HepG2 (cell line): ENCODE measurements at regions not wholly inside any gene's neighbourhood (a gene's known extent, or its start where the extent isn't known, plus 50 kb on each side); places are given as distances from the start of the nearest gene placed in this dataset.

ENCODE experiments used
- ATAC-seq: fragments of 200-7000 bp; cut with Tn5 transposase; 3 replicates; pipeline ENCODE4 v1.9.1; 2020; ENCODE audit warnings: mild to moderate bottlenecking, moderate library complexity
- BruUV-seq: library from RNA; stranded (reverse); fragments of 400-500 nt; replicated peaks from 2 replicates; lab custom pipeline; 2021; lab: Mats Ljungman, UMichigan
- CTCF ChIA-PET: fragments of 300-600 bp; formaldehyde crosslinking; extraction: SDS; loops from one replicate; lab custom pipeline; 2021; ENCODE audit warnings: low total read pairs, inconsistent platforms, low intra/inter-chr PET ratio; lab: Yijun Ruan, JAX
- POLR2A ChIA-PET: fragments of 350-600 bp; sonication (Branson Sonifier 250); formaldehyde crosslinking; loops from one replicate; lab custom pipeline; 2020; ENCODE audit warnings: antibody characterized with exemption, inconsistent platforms; lab: Yijun Ruan, JAX
- DNase-seq: peaks from one replicate; pipeline ENCODE4 v3.0.0-alpha.2; 2015; ENCODE audit warnings: low spot score
- FAIRE-seq: peaks from 3 replicates; lab custom pipeline; 2011; peaks lifted over from hg19 to GRCh38; lab: Jason Lieb, UNC
- H2AFZ ChIP-seq: one replicate; pipeline ENCODE4 v1.6.1; 2011; ENCODE audit warnings: low read length, inconsistent platforms
- H3K27ac ChIP-seq: fragments of 300-600 bp; 3 replicates; pipeline ENCODE4 v1.8.0; 2011; ENCODE audit warnings: mixed run types, mild to moderate bottlenecking, mixed read lengths, low read length, inconsistent platforms; ENCODE audit not compliant: insufficient read depth; ENCODE audit errors: extremely low read length
- H3K27me3 ChIP-seq, 2 experiments: fragments of 200-600 bp in 1 of 2; 2 replicates in 1 of 2; 3 replicates in 1 of 2; pipeline versions ENCODE4 v1.6.0 to v1.8.0; 2011; ENCODE audit warnings: low read length in 2 of 2, mild to moderate bottlenecking in 2 of 2, moderate library complexity in 2 of 2, inconsistent platforms in 1 of 2; ENCODE audit not compliant: insufficient read depth in 2 of 2, control insufficient read depth in 1 of 2
- H3K36me3 ChIP-seq, 2 experiments: fragments of 200-600 bp in 1 of 2; replicated peaks in 1 of 2; 2 replicates in 1 of 2; 3 replicates in 1 of 2; pipeline versions ENCODE4 v1.5.1 to v1.8.0; 2011; ENCODE audit warnings: low read length in 2 of 2, inconsistent platforms in 1 of 2; ENCODE audit not compliant: insufficient read depth in 2 of 2, control insufficient read depth in 1 of 2
- H3K4me1 ChIP-seq: 2 replicates; pipeline ENCODE4 v1.5.1; 2012; ENCODE audit warnings: low read length, inconsistent platforms; ENCODE audit not compliant: insufficient read depth
- H3K4me2 ChIP-seq: 2 replicates; pipeline ENCODE4 v1.6.0; 2011; ENCODE audit warnings: low read depth, low read length, inconsistent platforms
- H3K4me3 ChIP-seq, 3 experiments: fragments of 200-600 bp in 1 of 3; sonication (generic), shearing (Covaris generic) in 1 of 3; replicated peaks in 1 of 3; 2 replicates each; pipeline ENCODE4 v1.5.1; 2011 to 2016; ENCODE audit warnings: low read length in 3 of 3, inconsistent platforms in 2 of 3, low read depth in 2 of 3, mild to moderate bottlenecking in 2 of 3, control low read depth in 1 of 3, mixed read lengths in 1 of 3; ENCODE audit not compliant: insufficient read depth in 1 of 3
- H3K79me2 ChIP-seq: one replicate; pipeline ENCODE4 v1.6.1; 2011; ENCODE audit warnings: low read length, inconsistent platforms; ENCODE audit not compliant: insufficient read depth
- H3K9ac ChIP-seq: 2 replicates; pipeline ENCODE4 v1.6.0; 2011; ENCODE audit warnings: mild to moderate bottlenecking, low read depth, low read length, inconsistent platforms; ENCODE audit not compliant: insufficient read depth
- H3K9me3 ChIP-seq: 2 replicates; pipeline ENCODE4 v1.5.1; 2012; ENCODE audit warnings: mild to moderate bottlenecking, low read length
- H4K20me1 ChIP-seq: 2 replicates; pipeline ENCODE4 v1.6.0; 2011; ENCODE audit warnings: inconsistent platforms, mild to moderate bottlenecking, low read length, moderate library complexity; ENCODE audit not compliant: insufficient read depth
- BRCA1 ChIP-seq: sonication (generic); formaldehyde crosslinking; IDR thresholded peaks from 2 replicates; pipeline ENCODE4 v1.4.0; 2020; ENCODE audit warnings: missing genetic modification reagents
- CENPT ChIP-seq: sonication (generic); formaldehyde crosslinking; IDR thresholded peaks from 2 replicates; pipeline ENCODE4 v1.8.0; 2022; ENCODE audit warnings: low read depth, mild to moderate bottlenecking, moderate library complexity, missing genetic modification reagents
- MED13 ChIP-seq: sonication (generic); formaldehyde crosslinking; IDR thresholded peaks from 2 replicates; pipeline ENCODE4 v1.5.0; 2020; ENCODE audit warnings: missing genetic modification reagents
- MEF2D ChIP-seq: sonication (generic); formaldehyde crosslinking; IDR thresholded peaks from 2 replicates; pipeline ENCODE4 v1.5.1; 2020; ENCODE audit warnings: mild to moderate bottlenecking, missing genetic modification reagents
- MXI1 ChIP-seq: IDR thresholded peaks from 3 replicates; pipeline ENCODE4 v1.6.1; 2012; ENCODE audit warnings: low read depth, low read length, inconsistent platforms, borderline replicate concordance
- NR2F1 ChIP-seq, 2 experiments: fragments of 450-650 bp in 1 of 2; formaldehyde crosslinking in 1 of 2; IDR thresholded peaks; 2 replicates each; pipeline versions ENCODE4 v1.5.0 to v1.6.1; 2016 to 2020; ENCODE audit warnings: mild to moderate bottlenecking in 1 of 2, missing compliant biosample characterization in 1 of 2, missing genetic modification reagents in 1 of 2, moderate library complexity in 1 of 2
- TOE1 ChIP-seq: sonication (generic); formaldehyde crosslinking; IDR thresholded peaks from 2 replicates; pipeline ENCODE4 v1.4.0; 2020; ENCODE audit warnings: mild to moderate bottlenecking, missing genetic modification reagents
- ZMAT3 ChIP-seq: sonication (generic); formaldehyde crosslinking; conservative IDR thresholded peaks from 2 replicates; pipeline ENCODE4 v1.7.0; 2021; ENCODE audit warnings: missing genetic modification reagents
- in situ Hi-C: cut with HindIII; loops from 2 replicates; pipeline ENCODE4 v1.10.0; 2017; ENCODE audit warnings: low pct_unique_long_range_greater_than_20kb; ENCODE audit not compliant: extremely low pct_ligation_motif_present
- intact Hi-C: fragments of 100-400 bp; cut with micrococcal nuclease; formaldehyde crosslinking; loops from one replicate; pipeline ENCODE4 v1.10.0; 2022; ENCODE audit not compliant: unreplicated experiment
- TF ChIP-seq, protein P1 (sequence below): sonication (generic); formaldehyde crosslinking; IDR thresholded peaks from 2 replicates; pipeline ENCODE4 v1.5.1; 2020; ENCODE audit warnings: mild to moderate bottlenecking, missing genetic modification reagents, borderline replicate concordance

DNA sequence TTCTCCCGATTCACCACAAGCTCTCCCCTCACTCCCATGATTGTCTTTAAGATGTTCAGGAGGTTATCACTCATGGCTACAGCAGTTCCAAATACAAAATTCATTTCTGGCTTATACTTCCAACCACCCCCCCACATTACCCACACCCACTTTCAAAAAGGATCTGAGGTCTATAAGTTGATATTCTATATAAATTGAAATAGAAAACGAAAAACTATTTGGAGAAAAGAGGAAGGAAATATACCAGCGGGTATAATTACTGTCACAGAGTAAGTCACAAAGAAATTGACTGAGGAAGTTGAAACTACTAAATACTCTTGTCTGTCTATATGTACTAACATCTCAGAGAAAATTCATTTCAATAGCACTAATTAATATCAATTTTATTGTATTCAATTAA, 112.7 kb upstream of the TNFAIP3 start (continued):
- TF ChIP-seq, protein P1, sequence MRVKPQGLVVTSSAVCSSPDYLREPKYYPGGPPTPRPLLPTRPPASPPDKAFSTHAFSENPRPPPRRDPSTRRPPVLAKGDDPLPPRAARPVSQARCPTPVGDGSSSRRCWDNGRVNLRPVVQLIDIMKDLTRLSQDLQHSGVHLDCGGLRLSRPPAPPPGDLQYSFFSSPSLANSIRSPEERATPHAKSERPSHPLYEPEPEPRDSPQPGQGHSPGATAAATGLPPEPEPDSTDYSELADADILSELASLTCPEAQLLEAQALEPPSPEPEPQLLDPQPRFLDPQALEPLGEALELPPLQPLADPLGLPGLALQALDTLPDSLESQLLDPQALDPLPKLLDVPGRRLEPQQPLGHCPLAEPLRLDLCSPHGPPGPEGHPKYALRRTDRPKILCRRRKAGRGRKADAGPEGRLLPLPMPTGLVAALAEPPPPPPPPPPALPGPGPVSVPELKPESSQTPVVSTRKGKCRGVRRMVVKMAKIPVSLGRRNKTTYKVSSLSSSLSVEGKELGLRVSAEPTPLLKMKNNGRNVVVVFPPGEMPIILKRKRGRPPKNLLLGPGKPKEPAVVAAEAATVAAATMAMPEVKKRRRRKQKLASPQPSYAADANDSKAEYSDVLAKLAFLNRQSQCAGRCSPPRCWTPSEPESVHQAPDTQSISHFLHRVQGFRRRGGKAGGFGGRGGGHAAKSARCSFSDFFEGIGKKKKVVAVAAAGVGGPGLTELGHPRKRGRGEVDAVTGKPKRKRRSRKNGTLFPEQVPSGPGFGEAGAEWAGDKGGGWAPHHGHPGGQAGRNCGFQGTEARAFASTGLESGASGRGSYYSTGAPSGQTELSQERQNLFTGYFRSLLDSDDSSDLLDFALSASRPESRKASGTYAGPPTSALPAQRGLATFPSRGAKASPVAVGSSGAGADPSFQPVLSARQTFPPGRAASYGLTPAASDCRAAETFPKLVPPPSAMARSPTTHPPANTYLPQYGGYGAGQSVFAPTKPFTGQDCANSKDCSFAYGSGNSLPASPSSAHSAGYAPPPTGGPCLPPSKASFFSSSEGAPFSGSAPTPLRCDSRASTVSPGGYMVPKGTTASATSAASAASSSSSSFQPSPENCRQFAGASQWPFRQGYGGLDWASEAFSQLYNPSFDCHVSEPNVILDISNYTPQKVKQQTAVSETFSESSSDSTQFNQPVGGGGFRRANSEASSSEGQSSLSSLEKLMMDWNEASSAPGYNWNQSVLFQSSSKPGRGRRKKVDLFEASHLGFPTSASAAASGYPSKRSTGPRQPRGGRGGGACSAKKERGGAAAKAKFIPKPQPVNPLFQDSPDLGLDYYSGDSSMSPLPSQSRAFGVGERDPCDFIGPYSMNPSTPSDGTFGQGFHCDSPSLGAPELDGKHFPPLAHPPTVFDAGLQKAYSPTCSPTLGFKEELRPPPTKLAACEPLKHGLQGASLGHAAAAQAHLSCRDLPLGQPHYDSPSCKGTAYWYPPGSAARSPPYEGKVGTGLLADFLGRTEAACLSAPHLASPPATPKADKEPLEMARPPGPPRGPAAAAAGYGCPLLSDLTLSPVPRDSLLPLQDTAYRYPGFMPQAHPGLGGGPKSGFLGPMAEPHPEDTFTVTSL (CRISPR knock-in tag): no peak
- no peak for TF ChIP-seq ZMAT3 (CRISPR knock-in tag)

DNA sequence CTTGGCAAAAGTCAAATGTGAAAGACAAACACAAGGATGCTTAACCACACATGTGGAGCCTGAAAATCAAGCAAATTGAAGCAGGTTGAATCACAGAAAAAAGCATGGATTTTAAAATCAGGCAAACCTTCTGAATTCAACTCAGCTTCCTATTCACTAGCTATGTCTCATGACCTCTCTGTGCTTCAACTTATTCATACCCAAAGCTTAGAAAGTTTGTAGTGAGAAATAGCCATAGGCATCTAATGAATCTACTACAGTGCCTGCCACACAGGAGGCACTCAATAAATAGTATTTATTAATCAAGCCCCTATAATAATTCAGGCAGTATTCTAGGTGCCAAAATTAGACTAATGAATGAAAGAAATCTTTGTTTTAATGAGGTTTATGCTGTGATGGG, 112.2 kb upstream of the TNFAIP3 start:
- ATAC-seq (no peak), FAIRE-seq (no peak), DNase-seq (no peak)
- Histone ChIP-seq H2AFZ (no peak overlapping the region), H3K9ac (no peak overlapping the region), H3K4me2 (no peak overlapping the region), H4K20me1 (no peaks in the 10 kb centered on the region), H3K36me3 (no peaks in the 10 kb centered on the region), H3K79me2 (no peaks in the 10 kb centered on the region), H3K4me1 (peaks cover 19% of the 10 kb centered on the region), H3K4me3 (no peak overlapping the region), H3K27ac (no peak overlapping the region), H3K27me3 (no peaks in the 10 kb centered on the region), H3K9me3 (no peaks in the 10 kb centered on the region)
- intact Hi-C loops (no loop called here), in situ Hi-C loops (no loop called here)
- POLR2A ChIA-PET: no interaction called here
- CTCF ChIA-PET: no interaction called here
- TF ChIP-seq NR2F1 (CRISPR knock-in tag; IDR thresholded peaks at IDR 0.05) (no peak), MXI1 (no peak), MED13 (CRISPR knock-in tag) (no peak), MEF2D (no peak), BRCA1 (CRISPR knock-in tag) (no peak), TOE1 (no peak), CENPT (CRISPR knock-in tag) (no peak)
- no TSS peak for BruUV-seq
